ENCODE measurements at regions not wholly inside any gene's neighbourhood (a gene's known extent, or its start where the extent isn't known, plus 50 kb on each side); places are given as distances from the start of the nearest gene placed in this dataset.

DNA sequence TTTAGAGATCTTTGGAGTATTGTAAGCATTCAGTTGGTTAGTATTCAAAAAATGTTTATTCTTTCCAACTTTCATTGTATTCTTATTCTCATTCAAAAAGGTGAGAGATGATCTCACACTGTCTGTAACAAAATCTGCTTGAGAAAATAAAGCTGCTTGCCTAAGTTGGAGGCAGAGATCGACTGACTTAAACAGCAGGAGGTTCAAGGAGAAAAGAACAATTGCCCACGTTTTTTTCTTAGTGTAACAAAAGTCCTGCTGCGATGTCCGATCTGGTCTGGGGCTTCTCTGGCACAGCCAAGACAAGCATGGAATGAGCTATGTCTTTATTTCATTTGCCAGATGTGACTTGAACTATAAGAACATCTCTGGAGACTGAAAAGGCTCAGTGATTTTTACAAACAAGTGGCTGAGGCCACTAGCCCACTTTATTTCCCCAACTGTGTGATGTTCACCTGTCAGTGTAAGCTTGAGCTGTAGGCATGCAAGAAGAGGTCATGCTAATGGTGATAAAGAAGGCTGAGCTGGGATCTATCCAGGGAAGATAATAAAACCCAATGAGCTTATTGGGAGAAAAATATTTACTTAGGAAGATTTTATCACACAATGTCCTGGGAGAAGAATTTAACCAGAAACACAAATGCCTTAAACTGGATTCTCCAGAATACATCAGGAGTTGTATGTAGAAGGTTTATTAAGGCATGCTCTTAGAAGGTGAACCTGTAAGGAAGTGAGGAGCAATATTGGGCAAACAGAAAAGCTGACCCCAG lies 580.1 kb upstream of the BTBD3 start:
- ATAC-seq, result no peak
- Histone ChIP-seq H3K4me3 (no peak overlapping the region), H3K36me3 (ENCODE audit: low read depth) (no peaks in the 10 kb centered on the region), H3K4me1 (ENCODE audit: low read depth) (no peaks in the 10 kb centered on the region), H3K9me3 (no peaks in the 10 kb centered on the region)
- TF ChIP-seq, protein P1, sequence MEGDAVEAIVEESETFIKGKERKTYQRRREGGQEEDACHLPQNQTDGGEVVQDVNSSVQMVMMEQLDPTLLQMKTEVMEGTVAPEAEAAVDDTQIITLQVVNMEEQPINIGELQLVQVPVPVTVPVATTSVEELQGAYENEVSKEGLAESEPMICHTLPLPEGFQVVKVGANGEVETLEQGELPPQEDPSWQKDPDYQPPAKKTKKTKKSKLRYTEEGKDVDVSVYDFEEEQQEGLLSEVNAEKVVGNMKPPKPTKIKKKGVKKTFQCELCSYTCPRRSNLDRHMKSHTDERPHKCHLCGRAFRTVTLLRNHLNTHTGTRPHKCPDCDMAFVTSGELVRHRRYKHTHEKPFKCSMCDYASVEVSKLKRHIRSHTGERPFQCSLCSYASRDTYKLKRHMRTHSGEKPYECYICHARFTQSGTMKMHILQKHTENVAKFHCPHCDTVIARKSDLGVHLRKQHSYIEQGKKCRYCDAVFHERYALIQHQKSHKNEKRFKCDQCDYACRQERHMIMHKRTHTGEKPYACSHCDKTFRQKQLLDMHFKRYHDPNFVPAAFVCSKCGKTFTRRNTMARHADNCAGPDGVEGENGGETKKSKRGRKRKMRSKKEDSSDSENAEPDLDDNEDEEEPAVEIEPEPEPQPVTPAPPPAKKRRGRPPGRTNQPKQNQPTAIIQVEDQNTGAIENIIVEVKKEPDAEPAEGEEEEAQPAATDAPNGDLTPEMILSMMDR (IDR thresholded peaks at IDR 0.05), result no peak
- intact Hi-C loops (cut with DNase I, micrococcal nuclease), result no loop called here
- no peak for DNase-seq

DNA sequence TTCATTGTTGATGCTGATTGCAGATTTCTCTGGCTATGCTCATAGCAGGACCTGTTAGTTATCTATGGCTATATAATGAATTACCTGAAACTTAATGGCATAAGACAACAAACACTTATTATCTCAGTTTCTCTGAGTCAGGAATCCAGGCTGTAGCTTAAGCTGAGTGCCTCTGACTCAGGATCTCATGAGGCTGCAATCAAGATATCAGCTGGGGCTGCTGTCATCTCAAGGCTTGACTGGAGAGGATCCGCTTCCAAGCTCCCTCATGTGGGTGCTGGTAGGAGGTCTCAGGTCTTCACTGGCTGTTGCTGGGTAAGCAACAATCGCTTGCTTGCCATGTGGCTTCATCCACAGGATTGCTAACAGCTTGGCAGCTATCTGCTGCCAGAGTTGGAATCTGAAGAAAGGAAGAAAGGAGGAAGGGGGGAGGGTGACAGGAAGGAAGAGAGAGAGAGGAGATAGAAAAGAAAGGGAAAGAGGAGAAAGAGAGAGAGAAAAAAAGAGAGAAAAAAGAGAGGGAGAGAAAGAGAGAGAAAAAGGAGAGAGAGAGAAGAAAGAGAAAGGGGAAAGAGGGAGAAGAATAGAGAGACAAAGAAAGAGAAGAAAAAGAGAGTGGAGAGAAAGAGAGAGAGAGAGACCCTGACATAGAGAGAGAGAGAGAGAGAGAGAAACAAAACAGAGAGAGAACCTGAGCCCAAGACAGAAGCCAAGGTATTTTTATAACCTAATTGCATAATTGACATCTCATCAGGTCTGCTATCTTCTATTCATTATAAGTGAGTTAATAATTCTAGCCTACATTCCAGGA lies 579.0 kb upstream of the BTBD3 start:
- intact Hi-C loops (cut with DNase I, micrococcal nuclease), result no loop called here
- H3K4me3 ChIP-seq, result no peak overlapping the region
- TF ChIP-seq, protein P1 (IDR thresholded peaks at IDR 0.05), result no peak
- no peak for ATAC-seq
- H3K4me1 ChIP-seq (ENCODE audit: low read depth), result no peaks in the 10 kb centered on the region
- DNase-seq, result no peak
- H3K36me3 ChIP-seq (ENCODE audit: low read depth), result no peaks in the 10 kb centered on the region
- H3K9me3 ChIP-seq, result no peaks in the 10 kb centered on the region

DNA sequence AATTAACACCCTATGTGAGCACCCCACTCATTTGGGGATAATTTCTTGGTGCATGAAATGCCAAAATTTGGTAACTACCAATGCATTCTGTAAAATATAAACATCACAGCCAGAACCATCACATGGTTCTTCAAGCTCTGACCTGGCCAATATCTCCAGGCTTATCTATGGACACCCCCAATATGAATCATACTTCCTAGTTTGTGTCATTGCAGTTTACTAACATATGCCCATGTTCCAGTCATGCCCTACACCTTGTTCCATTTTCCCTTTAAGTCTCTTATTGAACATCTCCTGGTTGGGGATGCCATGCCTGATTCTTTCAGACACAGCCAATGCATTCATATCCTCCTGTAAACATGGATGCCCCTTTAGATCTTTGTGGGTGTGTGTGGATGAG lies 572.8 kb upstream of the BTBD3 start:
- TF ChIP-seq, protein P1 (IDR thresholded peaks at IDR 0.05), result no peak
- ATAC-seq (no peak), DNase-seq (no peak)
- Histone ChIP-seq H3K9me3 (no peaks in the 10 kb centered on the region), H3K4me1 (ENCODE audit: low read depth) (no peaks in the 10 kb centered on the region), H3K4me3 (no peak overlapping the region), H3K36me3 (ENCODE audit: low read depth) (no peaks in the 10 kb centered on the region)
- intact Hi-C loops (cut with DNase I, micrococcal nuclease), result no loop called here

DNA sequence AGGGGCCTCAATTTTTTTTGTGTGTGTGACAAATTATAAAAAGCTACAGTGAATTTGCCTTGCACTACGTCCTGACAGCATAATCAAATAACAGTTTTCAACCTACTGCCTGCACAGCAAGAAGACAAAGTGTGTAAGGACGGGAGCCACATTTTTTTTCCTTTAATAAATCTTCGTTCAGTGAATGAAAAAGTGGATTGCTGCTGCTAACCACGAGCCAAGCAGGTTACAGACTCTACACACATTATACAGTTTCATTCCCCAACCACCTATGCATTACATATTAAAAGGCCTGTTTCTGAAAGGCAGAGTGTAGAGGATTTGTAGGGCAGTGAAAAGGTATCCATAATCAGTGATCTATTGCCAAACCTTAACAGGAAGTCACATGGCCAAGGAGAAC lies 570.0 kb upstream of the BTBD3 start:
- ATAC-seq, result no peak
- Histone ChIP-seq H3K9me3 (no peaks in the 10 kb centered on the region), H3K4me3 (no peak overlapping the region), H3K36me3 (ENCODE audit: low read depth) (no peaks in the 10 kb centered on the region), H3K4me1 (ENCODE audit: low read depth) (peaks cover 8% of the 10 kb centered on the region)
- intact Hi-C loops (cut with DNase I, micrococcal nuclease), result no loop called here
- TF ChIP-seq, protein P1 (IDR thresholded peaks at IDR 0.05), result no peak
- no peak for DNase-seq

DNA sequence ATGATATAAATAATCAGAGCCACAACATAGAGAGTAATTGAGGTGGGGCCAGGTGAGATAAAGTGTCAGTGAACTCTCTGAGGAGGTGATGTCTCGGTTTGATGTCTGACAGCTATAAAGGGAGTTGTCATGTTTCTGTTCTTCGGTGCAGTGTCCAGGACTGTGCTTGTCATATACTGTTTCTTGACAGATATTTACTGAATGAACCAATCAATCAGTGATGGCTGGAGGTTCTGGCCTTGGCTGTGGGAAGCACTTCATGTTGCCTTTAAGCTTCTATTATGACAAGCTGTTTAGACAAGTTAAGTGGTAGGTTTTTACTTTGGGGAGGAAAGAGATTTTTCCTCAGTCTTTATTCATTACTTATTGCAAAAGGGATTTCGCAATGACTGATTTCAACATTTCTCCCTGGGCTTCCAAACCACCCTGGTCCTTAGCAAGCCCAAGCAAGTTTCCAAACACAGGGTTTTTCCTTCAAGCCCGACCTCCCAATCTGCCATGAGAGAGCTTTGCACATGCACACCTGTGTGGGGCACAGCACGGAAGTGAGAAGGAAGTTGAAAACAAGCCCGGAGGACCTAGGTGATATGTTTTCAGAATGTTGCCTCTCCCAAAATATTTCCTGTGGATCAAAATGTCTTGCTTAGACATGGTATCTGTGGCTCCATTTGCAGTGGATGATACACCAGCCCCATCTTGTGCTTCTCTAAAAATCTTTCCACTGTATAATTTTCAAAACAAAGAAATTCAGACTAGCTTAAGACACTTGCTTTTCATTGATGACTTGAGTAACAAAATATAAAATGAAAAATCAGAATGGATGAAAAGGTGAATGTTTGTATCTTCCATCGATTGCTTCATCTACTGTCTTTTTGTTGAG lies 567.3 kb upstream of the BTBD3 start:
- Histone ChIP-seq H3K9me3 (no peaks in the 10 kb centered on the region), H3K4me3 (no peak overlapping the region), H3K4me1 (ENCODE audit: low read depth) (peaks cover 8% of the 10 kb centered on the region), H3K36me3 (ENCODE audit: low read depth) (no peaks in the 10 kb centered on the region)
- peak; percentile 20 for ATAC-seq
- peak in 1 of 3 donors; percentile 9 for DNase-seq
- intact Hi-C loops (cut with DNase I, micrococcal nuclease), result no loop called here
- TF ChIP-seq, protein P1 (IDR thresholded peaks at IDR 0.05), result no peak

All from mucosa of descending colon (tissue), 3 donors.